Ovary (tissue), 7 donors: ENCODE measurements at regions not wholly inside any gene's neighbourhood (a gene's known extent, or its start where the extent isn't known, plus 50 kb on each side); places are given as distances from the start of the nearest gene placed in this dataset.

ENCODE experiments used
- DNase-seq, 5 donors: peaks; one replicate each; pipeline ENCODE4 v3.0.0-alpha.2; 2019 to 2020
- H3K27ac ChIP-seq, 2 donors: fragments of 200-600 bp; one replicate each; pipeline versions ENCODE4 v1.5.1 to v1.8.0; 2019 to 2022
- H3K27me3 ChIP-seq: fragments of 200-600 bp; one replicate; pipeline ENCODE4 v1.8.0; 2022
- H3K36me3 ChIP-seq: fragments of 200-600 bp; sonication (generic); one replicate; pipeline ENCODE4 v1.5.1; 2019
- H3K4me1 ChIP-seq: one replicate; pipeline ENCODE4 v1.8.1; 2013; ENCODE audit warnings: mild to moderate bottlenecking, moderate library complexity; ENCODE audit not compliant: insufficient read depth
- H3K4me3 ChIP-seq: fragments of 200-600 bp; sonication (generic); one replicate; pipeline ENCODE4 v1.5.1; 2017
- H3K9me3 ChIP-seq, 2 donors: fragments of 200-600 bp in 1 of 2; sonication (generic) in 1 of 2; one replicate each; pipeline versions ENCODE4 v1.5.1 to v1.8.1; 2013 to 2019; ENCODE audit warnings: mild to moderate bottlenecking in 1 of 2, moderate library complexity in 1 of 2
- CTCF ChIP-seq, 3 donors: fragments of 450-650 bp in 2 of 3; fragments of 200-600 bp in 1 of 3; IDR thresholded peaks; one replicate each; pipeline versions ENCODE4 v1.5.1 to v1.8.0; 2016 to 2022; ENCODE audit warnings: antibody characterized with exemption in 3 of 3, mild to moderate bottlenecking in 1 of 3
- EP300 ChIP-seq: sonication (generic); formaldehyde crosslinking; IDR thresholded peaks from one replicate; pipeline ENCODE4 v1.6.1; 2017; ENCODE audit warnings: antibody characterized with exemption
- POLR2A ChIP-seq: fragments of 450-650 bp; IDR thresholded peaks from one replicate; pipeline ENCODE4 v1.6.1; 2017; ENCODE audit warnings: antibody characterized with exemption, mild to moderate bottlenecking, moderate library complexity
- WGBS, 3 donors: extraction: QIAGEN DNeasy Blood & Tissue Kit in 1 of 3; methylation state at CpG; one replicate each; pipeline versions ENCODE4 v1.1.5 to v1.1.7; 2013 to 2017; 5-methylcytosine and 5-hydroxymethylcytosine counted together
- intact Hi-C, 4 donors: fragments of 100-400 bp; cut with DNase I; formaldehyde crosslinking; loops; one replicate each; pipeline versions ENCODE4 v1.11.0 to v1.15.1; 2022 to 2023
- donor health status: DM: no; HTN: no; CAD: no; lungs with moderate emphysema.
- donor health status: DM: no; HTN: no; CAD: no.
- donor health status: Bipolar disorder and iron deficiency.
- donor health status: DM: no; HTN: no; CAD: no.
- donor health status: DM: yes; HTN: yes; CAD: no.

GRCh38 chr15:77544162-77544561 lies 88.5 kb downstream of the LINGO1 start:
- 64 to 69% (median 69%) methylated on average over 8 of the region's 8 CpGs for WGBS, 3 donors
- DNase-seq, result no peak
- no peak overlapping the region for H3K4me3 ChIP-seq
- intact Hi-C loops, result loop anchor here in 3 of 4 donors (5.0 to 10.0 kb wide), 6 partner anchors 47 to 609 kb away; partner anchors contain the start of gene RCN2 (in 1 of the 3)
- H3K27me3 ChIP-seq, result no peaks in the 10 kb centered on the region
- no peaks in the 10 kb centered on the region for H3K36me3 ChIP-seq
- H3K27ac ChIP-seq, result no peak overlapping the region
- H3K9me3 ChIP-seq, result no peaks in the 10 kb centered on the region
- no peak for TF ChIP-seq EP300
- no peak for TF ChIP-seq POLR2A
- TF ChIP-seq CTCF (IDR thresholded peaks at IDR 0.05), result no peak
- H3K4me1 ChIP-seq, result peaks cover 5% of the 10 kb centered on the region

DNA sequence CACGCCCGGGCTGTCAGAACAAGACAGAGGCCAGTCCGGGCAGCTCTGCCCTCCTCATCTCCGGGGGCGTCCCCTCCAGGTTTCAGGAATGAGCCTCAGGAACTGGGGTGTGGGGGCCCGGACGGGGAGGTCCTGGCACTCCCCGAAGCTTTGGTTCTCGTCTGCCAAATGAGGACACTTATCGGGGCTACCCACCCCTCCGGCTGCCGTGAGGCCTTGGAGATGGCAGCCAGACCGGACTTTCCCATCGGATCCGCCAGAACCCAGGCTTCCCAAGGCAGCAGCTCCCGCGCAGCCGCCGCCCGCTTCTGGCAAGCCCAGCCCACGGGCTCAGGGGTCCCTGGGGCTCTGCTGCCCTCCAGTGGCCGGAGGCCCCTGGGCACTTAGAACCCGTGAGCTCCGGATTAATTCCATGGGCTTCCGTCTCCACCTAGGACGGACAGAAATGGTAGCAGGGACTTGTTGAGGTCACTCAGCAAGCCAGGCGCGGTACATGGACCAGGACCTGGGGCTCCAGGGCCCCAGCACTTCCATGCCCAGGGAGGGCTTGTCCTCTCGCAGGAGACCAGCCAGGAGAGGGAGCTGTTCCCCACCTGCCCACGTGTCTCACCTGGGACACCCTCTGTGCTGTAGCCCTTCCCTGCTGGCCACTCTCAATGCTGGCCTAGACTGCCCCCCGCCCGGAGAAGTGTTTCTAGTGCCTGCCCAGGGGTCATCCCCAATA lies 89.4 kb downstream of the LINGO1 start:
- Histone ChIP-seq H3K9me3 (no peaks in the 10 kb centered on the region), H3K4me3 (peak overlapping the region; percentile 38), H3K36me3 (no peaks in the 10 kb centered on the region), H3K27me3 (no peaks in the 10 kb centered on the region), H3K27ac (peak overlapping the region; percentile 33 to 64), H3K4me1 (peaks cover 5% of the 10 kb centered on the region)
- DNase-seq, result peak; percentile 87 to 95 (median 94)
- intact Hi-C loops, result loop anchor here (2.0 to 10.0 kb wide), 7 partner anchors 46 to 609 kb away; partner anchors contain the start of gene RCN2 (in 1 of the 4)
- WGBS, 3 donors, result 4 to 5% (median 4%) methylated on average over 24 to 32 of the region's 32 CpGs
- TF ChIP-seq CTCF (IDR thresholded peaks at IDR 0.05) (peak; percentile 97 to 98 (median 97)), EP300 (no peak), POLR2A (peak; percentile 13)

DNA sequence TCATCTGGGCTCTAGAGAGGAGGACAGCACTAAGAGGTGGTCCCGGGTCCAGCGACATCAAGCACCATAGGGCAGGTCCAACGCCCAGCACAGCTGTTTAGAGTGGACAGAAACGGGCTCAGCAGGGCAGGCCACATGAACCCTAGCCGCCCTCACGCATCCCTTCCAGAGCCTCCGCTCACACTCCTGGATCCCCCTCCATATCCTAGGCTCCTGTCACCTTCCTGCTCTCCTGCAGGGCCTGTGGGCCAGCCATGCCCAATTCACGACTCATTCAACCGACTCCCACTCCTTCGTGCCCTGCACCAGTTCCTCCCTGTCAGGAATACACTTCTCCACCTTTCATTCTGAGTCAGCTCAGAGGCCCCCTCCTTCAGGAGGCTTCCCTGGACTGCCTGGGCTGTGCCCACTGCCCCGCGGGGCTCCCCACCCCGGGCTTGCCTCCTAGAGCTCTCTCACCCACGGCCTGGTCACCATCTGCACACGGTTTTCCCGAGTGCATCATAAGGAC lies 90.2 kb downstream of the LINGO1 start:
- H3K27ac ChIP-seq, result peak overlapping the region; percentile 33 to 64
- no peak overlapping the region for H3K4me3 ChIP-seq
- no peaks in the 10 kb centered on the region for H3K36me3 ChIP-seq
- no peak for TF ChIP-seq POLR2A
- no peak for TF ChIP-seq CTCF (IDR thresholded peaks at IDR 0.05)
- no peak for TF ChIP-seq EP300
- WGBS, 3 donors, result 79 to 85% (median 83%) methylated on average over 16 of the region's 16 CpGs
- H3K27me3 ChIP-seq, result no peaks in the 10 kb centered on the region
- DNase-seq, result peak in 1 of 5 donors; percentile 40
- peaks cover 5% of the 10 kb centered on the region for H3K4me1 ChIP-seq
- H3K9me3 ChIP-seq, result no peaks in the 10 kb centered on the region
- intact Hi-C loops, result loop anchor here (2.0 to 10.0 kb wide), 7 partner anchors 45 to 608 kb away; partner anchors contain the start of gene RCN2 (in 1 of the 4)

DNA sequence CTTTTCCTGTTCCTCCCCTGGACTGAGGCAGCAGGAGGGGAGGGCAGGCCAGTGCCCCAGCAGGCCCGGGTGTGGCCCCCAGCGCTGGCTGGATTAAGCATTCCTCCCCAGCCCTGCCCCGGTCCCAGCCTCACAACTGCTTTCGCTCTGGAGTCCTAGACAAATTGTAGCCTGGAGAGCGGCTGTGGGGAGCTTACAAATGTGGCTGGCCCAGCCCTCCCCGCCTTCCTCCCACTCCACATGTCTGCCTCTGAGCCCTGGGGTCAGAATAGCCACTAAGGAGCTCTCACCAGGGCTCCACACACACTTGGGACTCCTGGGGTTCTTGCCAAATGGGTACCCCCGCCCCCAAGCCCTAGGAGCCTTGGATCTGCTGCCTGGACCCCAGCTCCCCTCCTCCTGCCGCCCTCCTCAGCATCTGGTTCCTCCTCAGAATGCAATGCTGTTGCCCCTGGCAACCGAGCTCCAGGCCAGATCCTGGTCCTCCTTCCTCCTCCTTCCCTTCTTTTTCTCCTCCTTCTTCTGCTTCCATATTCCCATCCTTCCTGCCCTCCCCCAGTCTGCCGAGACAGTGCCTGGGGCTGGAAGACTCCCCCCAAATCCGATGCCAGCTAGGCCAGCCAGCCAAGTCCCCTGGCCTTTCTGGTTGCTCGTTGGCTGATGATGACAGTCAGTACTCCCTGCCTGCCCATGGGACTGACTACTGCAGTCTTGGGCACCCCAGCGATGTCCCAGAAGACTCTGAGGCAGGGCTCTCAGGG lies 91.1 kb downstream of the LINGO1 start:
- intact Hi-C loops, result loop anchor here (2.0 to 10.0 kb wide), 7 partner anchors 44 to 607 kb away; partner anchors contain the start of gene RCN2 (in 1 of the 4)
- no peaks in the 10 kb centered on the region for H3K36me3 ChIP-seq
- H3K27ac ChIP-seq, result no peak overlapping the region
- TF ChIP-seq EP300 (no peak), CTCF (IDR thresholded peaks at IDR 0.05) (no peak), POLR2A (no peak)
- peaks cover 5% of the 10 kb centered on the region for H3K4me1 ChIP-seq
- DNase-seq, result peak in 3 of 5 donors; percentile 45 to 56 (median 55)
- H3K4me3 ChIP-seq, result no peak overlapping the region
- no peaks in the 10 kb centered on the region for H3K9me3 ChIP-seq
- H3K27me3 ChIP-seq, result no peaks in the 10 kb centered on the region
- WGBS, 3 donors, result 50 to 57% (median 54%) methylated on average over 13 of the region's 13 CpGs
